ENCODE measurements at regions not wholly inside any gene's neighbourhood (a gene's known extent, or its start where the extent isn't known, plus 50 kb on each side); places are given as distances from the start of the nearest gene placed in this dataset.

- in situ Hi-C loops (cut with MboI; ENCODE audit: low sequenced_read_pairs, unreplicated experiment): no loop called here
- TF ChIP-seq CTCF (IDR thresholded peaks at IDR 0.05; ENCODE audit: borderline replicate concordance, control extremely low read depth, extremely low read depth, insufficient read depth, missing control alignments): no peak
- DNase-seq (ENCODE audit: low spot score): no peak
Observed at GRCh38 chr5:152995214-152995725, 495.2 kb upstream of the GRIA1 start.

GRCh38 chr5:153005711-153006110 lies 484.8 kb upstream of the GRIA1 start:
- in situ Hi-C loops (cut with MboI; ENCODE audit: low sequenced_read_pairs, unreplicated experiment): no loop called here
- TF ChIP-seq CTCF (IDR thresholded peaks at IDR 0.05; ENCODE audit: borderline replicate concordance, control extremely low read depth, extremely low read depth, insufficient read depth, missing control alignments): no peak
- no peak for DNase-seq (ENCODE audit: low spot score)

- no peak for TF ChIP-seq CTCF (IDR thresholded peaks at IDR 0.05; ENCODE audit: borderline replicate concordance, control extremely low read depth, extremely low read depth, insufficient read depth, missing control alignments)
- in situ Hi-C loops (cut with MboI; ENCODE audit: low sequenced_read_pairs, unreplicated experiment): no loop called here
- DNase-seq (ENCODE audit: low spot score): no peak
Observed at GRCh38 chr5:153006681-153007080, 483.8 kb upstream of the GRIA1 start.

GRCh38 chr5:153014194-153014593 lies 476.3 kb upstream of the GRIA1 start:
- in situ Hi-C loops (cut with MboI; ENCODE audit: low sequenced_read_pairs, unreplicated experiment): no loop called here
- TF ChIP-seq CTCF (IDR thresholded peaks at IDR 0.05; ENCODE audit: borderline replicate concordance, control extremely low read depth, extremely low read depth, insufficient read depth, missing control alignments): no peak
- no peak for DNase-seq (ENCODE audit: low spot score)

GRCh38 chr5:153018121-153018520 lies 472.3 kb upstream of the GRIA1 start:
- in situ Hi-C loops (cut with MboI; ENCODE audit: low sequenced_read_pairs, unreplicated experiment): no loop called here
- DNase-seq (ENCODE audit: low spot score): no peak
- no peak for TF ChIP-seq CTCF (IDR thresholded peaks at IDR 0.05; ENCODE audit: borderline replicate concordance, control extremely low read depth, extremely low read depth, insufficient read depth, missing control alignments)

- DNase-seq (ENCODE audit: low spot score): no peak
- no peak for TF ChIP-seq CTCF (IDR thresholded peaks at IDR 0.05; ENCODE audit: borderline replicate concordance, control extremely low read depth, extremely low read depth, insufficient read depth, missing control alignments)
- in situ Hi-C loops (cut with MboI; ENCODE audit: low sequenced_read_pairs, unreplicated experiment): no loop called here
Observed at GRCh38 chr5:153030755-153031725, 459.4 kb upstream of the GRIA1 start.
